Stimulated activated CD4-positive, alpha-beta T cell treated with anti-CD3 and anti-CD28 coated beads, Interleukin-2, amount 100 ng/mL, for 24 hours (primary cell): ENCODE measurements at regions not wholly inside any gene's neighbourhood (a gene's known extent, or its start where the extent isn't known, plus 50 kb on each side); places are given as distances from the start of the nearest gene placed in this dataset.
"Not testable (repeated sequence)": the region's sequence is repeated elsewhere in the genome, so short reads cannot be mapped to it uniquely, and the experiment has no call there.

ENCODE experiments used
- DNase-seq, 2 donors: peaks; one replicate each; pipeline ENCODE4 v3.0.0-alpha.2; 2020

DNA sequence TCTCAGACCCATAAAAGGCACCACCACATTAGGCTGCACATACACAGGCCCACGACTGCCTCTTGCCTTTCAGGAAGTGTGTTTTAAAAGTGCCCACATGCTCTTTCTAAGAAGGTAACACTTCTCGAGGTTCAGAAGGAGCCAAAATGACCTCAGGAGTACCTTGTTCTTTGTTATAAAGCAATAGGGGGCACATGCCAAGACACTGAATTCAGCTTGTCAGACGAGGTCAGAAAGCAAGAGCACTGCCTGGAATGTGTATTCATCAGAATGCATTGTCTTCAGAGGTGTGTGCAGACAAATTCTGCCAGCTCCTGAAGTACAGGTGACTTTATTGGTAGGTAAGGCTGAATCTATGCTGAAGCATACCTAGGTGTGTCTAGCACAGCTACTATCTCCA lies 114.5 kb upstream of the IRX1 start:
- DNase-seq, result no peak

DNA sequence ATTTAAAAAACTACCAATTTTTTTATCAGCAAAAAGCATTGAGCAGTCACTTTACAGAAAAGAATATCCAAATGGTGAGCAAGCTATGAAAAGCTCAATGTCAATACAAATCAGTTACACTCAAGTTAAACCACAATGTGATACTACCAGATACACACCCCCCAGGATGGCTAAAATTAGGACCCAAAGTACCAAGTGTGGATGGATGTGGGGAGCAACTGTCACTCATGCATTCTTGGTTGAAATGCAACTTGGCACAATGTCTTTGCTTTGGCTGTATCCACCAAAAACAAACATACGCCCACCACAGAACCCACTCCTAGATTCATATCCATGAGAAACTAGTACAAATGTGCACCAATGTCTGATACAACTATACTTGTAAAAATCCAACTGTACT lies 120.0 kb upstream of the IRX1 start:
- DNase-seq, result no peak

- DNase-seq, result no peak
Observed at GRCh38 chr5:3466392-3466791, 129.2 kb upstream of the IRX1 start.

DNA sequence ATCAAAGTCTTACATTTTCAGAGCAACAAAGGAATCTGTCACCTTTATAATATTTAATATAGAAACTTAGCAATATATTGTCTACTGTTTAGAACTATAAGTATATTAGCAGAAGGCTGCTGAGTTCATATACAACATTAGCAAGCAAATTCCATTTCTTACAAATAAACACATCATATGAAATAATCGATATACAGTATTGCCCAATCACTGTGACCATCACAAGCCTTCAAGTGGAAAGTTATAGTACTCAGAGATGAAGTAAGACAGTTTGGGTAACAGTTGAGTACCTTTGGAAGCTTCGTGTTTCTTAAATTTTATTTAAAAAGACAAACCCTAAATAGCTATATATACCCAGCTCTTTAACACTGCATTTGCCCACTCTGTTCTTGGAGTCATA lies 135.2 kb upstream of the IRX1 start:
- DNase-seq, result no peak

GRCh38 chr5:3456121-3456681 lies 139.4 kb upstream of the IRX1 start:
- no peak for DNase-seq

DNA sequence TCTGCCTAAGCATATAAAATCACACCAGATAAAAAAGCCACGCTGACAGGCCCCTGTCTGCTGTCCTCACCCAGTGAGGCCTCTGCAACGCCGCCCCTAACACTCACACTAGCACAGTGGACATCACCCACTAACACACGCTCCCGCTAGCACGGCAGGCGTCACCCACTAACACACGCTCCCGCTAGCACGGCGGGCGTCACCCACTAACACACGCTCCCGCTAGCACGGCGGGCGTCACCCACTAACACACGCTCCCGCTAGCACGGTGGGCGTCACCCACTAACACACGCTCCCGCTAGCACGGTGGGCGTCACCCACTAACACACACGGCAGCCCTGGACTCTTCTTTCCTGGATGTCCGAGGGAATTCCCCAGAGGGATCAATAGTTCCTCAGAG lies 141.6 kb upstream of the IRX1 start:
- not testable (repeated sequence) for DNase-seq

DNA sequence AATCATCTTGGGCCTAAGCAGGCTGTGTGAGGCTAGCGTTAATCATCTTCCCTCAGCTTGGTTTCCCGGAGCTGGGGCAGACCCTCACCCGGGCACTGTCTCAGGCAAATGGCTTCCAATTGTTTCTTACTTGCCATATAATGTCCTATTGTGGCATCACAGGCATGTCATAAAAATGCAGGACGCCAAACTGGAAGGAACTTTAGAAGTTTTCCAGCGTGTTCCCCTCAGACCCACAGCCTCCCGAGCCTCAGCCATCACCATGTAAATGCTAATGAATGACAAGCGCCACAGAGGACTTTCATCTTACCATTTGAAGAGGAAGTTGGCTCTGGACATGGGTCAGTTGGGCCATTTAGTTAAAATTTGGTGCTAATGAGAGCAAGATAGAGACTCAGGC lies 143.0 kb upstream of the IRX1 start:
- no peak for DNase-seq

GRCh38 chr5:3451961-3452360 lies 143.7 kb upstream of the IRX1 start:
- DNase-seq, result no peak

DNA sequence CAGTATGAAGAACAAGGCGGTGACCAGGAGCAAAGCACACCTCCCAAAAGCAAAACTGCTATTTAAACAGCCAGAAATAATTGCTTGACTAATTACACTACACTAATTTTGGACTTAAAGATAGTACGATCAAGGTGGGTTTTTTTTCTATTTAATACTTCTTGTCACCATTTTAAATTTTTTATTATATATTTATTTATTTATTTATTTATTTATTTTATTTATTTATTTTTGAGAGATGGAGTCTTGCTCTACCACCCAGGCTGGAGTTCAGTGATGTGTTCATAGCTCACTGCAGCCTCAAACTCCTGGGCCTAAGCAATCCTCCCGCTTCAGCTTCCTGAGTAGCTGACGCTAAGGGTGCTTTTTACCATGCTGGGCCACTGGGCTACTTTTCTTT lies 146.2 kb upstream of the IRX1 start:
- no peak for DNase-seq

DNA sequence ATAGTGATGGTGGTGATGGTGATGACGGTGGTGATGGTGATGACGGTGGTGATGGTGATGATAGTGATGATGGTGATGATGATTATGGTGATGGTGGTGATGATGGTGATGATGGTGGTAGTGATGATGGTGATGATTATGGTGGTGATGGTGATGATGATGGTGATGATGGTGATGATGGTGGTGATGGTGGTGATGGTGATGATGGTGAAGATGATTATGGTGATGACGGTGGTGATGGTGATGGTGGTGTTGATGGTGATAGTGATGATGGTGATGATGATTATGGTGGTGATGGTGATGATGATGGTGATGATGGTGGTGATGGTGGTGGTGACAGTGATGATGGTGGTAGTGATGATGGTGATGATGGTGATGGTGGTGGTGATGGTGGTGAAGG lies 149.2 kb upstream of the IRX1 start:
- no peak for DNase-seq

DNA sequence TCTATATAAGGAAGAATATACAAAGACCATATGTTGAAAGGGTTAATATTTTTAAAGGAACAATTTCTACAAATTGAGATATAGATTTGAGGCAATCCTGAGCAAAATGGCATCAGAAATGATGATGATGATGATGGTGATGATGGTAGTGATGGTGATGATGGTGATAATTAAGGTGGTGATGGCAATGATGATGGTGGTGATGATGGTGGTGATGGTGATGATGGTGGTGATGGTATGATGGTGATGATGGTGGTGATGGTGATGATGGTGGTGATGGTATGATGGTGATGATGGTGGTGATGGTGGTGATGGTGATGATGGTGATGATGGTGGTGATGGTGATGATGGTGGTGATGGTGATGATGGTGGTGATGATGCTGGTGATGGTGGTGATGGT lies 150.1 kb upstream of the IRX1 start:
- DNase-seq, result not testable (repeated sequence)

DNA sequence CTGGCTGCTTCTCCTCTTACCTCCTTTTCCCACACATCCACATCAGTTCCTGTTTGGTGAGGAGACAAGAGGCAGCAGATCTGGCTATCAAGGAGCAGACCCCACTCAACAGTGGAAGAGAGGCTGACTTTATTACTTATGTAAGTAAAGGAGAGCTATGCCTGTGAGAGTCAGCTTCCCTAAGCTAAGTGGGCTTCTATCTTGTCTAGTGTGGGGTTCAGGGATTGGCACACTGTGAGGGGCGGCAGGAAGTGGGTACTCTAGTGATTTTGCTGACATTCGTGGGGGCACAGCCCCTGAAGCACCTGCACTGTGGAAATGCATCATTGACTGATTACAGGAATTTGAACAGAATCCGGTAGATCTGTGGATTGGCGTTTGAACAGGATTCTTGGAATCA lies 163.5 kb upstream of the IRX1 start:
- no peak for DNase-seq

DNA sequence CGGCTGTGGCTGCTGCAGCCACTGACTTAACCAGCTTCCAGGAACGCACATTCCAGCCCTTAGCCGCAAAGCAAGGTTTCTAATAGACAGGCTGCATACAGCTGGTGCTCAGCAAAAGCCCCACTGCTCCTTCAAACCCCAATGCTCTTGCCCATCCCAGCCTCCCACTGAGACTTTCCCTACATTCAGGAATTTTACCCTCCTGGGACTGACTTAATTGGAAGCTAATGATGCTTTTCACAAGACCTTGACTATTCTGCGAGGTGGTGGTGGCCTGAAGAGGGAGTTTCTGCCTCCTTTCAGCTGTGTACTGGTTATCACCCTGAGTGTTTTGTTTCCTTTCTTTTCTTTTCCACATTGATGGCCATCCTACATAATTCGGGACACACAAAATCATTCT lies 164.9 kb upstream of the IRX1 start:
- DNase-seq, result no peak

- no peak for DNase-seq
Observed at GRCh38 chr5:3429962-3430361, 165.7 kb upstream of the IRX1 start.

DNA sequence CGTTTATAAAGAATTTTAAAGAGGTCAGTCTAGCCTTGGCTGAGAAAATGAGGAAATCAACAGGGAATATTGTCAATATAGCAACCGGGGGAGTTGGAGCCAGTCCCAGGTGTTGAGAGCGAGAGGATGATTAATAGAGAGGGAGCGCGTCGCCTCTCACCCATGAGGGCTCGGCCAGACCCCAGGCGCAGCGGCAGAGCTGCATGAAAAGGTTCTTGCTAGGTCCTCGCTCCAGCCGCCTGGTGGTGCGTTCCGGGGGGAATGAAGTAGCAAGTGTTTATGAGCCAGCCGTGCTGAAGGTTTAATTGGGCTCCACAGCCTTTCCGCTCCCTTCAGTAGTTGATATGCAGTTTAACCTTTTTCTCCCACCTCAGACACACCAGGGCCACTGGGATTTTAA lies 167.3 kb upstream of the IRX1 start:
- DNase-seq, result no peak

GRCh38 chr5:3424946-3425345 lies 170.7 kb upstream of the IRX1 start:
- DNase-seq, result no peak

DNA sequence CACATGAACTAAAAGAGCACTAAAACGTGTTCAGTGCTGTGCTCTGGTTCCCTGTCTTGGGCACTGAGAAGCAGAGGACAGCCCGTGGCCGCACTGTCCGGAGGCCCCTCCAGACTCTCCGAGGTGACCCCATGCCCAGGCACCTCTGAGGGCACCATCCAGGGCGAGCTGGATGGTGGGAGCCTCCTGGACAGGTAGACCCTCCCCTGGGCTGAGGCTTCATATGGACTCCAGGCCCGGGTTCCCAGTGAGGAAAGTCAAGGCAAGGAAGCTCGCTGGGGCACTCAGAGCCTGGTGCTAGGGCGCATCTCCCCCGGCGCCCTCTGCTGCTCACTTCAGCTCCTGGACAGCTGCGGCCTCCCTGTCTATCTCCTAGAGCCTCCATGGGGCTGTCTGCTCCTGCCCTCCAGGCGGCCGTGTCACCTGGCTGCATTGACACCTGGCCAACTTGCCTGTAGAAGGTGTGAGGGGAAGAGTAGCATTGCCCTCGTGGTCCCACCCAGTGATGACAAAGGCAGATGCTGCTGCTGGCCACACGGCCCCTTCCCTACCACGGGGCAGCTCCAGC lies 178.2 kb upstream of the IRX1 start:
- no peak for DNase-seq

GRCh38 chr5:3414371-3414770 lies 181.3 kb upstream of the IRX1 start:
- DNase-seq, result no peak

DNA sequence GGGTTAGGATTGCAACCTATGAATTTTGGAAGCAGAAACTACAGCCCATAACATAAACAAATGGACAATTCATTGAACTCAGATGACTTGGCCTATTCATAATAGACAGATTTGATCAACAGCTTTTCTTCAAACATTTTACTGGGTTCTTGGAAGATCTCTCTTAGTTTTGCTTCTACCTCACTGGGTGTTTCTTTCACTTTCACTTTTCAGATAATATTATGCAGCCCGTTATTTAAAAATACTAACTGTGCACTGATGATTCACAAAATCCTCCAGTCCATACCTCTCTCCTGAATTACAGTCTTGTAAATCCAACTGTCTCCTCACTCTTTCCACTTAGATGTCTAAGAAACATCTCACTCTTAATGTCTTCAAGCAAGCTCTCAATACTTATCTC lies 183.5 kb upstream of the IRX1 start:
- DNase-seq, result no peak

- DNase-seq, result no peak
Observed at GRCh38 chr5:3411363-3411762, 184.3 kb upstream of the IRX1 start.

- DNase-seq, result no peak
Observed at GRCh38 chr5:3401635-3402034, 194.0 kb upstream of the IRX1 start.

DNA sequence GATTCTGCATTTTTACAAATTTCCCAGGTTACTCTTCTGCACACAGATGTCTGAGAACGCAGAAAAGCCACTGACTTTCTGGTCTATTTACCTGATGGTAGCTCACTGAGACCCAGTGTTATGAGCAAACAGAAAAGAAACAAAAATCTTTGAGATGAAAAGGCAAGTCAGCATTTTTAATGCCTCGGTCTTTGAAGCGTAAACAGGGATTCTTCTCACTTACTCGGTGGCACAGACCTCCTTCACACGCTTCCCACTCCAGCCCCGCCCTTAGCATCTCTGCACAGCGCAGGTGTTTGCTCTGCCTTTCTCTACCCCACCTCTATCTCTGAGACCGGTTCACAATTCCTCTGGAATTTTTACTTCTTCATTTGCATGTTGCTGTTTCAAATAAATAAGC lies 195.0 kb upstream of the IRX1 start:
- DNase-seq, result no peak

GRCh38 chr5:3394891-3395599 lies 200.6 kb upstream of the IRX1 start:
- no peak for DNase-seq

DNA sequence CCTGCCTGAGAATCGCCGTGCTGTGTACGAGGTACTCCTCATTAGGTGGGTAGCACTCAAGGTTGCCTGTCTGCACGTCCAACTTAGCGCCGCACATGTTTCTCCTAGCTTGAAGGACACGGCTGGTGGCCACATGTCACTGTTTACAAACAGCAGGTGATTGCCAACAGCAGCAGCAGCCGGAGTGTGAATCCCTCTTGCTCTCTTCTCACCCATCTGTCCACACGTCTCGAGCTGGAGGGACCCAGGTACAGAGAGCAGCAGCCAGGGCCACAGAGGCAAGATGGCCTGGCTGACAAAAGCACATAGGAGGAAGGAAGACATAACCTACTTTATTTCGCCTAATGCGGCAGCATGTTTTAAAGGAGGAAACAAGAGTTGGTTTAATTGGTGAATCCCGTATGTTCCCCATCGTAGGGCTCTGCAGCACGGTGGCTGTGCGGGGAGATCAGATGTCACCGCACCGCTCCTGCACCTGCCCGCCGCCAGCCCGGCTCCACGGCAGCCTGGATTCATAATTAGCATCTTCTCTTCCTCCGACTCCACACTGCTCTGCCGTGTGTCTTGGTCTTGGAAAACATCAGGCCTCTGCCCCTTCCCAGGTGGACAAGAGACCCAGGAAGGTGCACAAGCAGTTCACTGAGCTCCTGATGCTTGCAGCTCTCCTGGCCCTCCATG lies 201.6 kb upstream of the IRX1 start:
- DNase-seq, result no peak
